CD4-positive, CD25-positive, alpha-beta regulatory T cell (primary cell): ENCODE measurements at regions not wholly inside any gene's neighbourhood (a gene's known extent, or its start where the extent isn't known, plus 50 kb on each side); places are given as distances from the start of the nearest gene placed in this dataset.
A peak's percentile ranks its signal among the peaks of the same experiment; 100 is the strongest.

ENCODE experiments used
- ATAC-seq, 2 donors: fragments of 150-1000 bp; cut with Tn5 transposase; one replicate each; pipeline ENCODE4 v1.10.0; 2021; ENCODE audit warnings: low read depth in 2 of 2, moderate number of reproducible peaks in 2 of 2, moderate library complexity in 1 of 2
- DNase-seq, 3 donors: peaks; one replicate each; pipeline versions ENCODE4 v3.0.0 to v3.0.0-alpha.2; 2012 to 2022; ENCODE audit warnings: mixed read lengths in 1 of 3
- H3K27ac ChIP-seq: one replicate; pipeline ENCODE4 v1.7.0; 2013; ENCODE audit warnings: mild to moderate bottlenecking, low read length; ENCODE audit not compliant: insufficient read depth, poor library complexity, severe bottlenecking
- H3K27me3 ChIP-seq: one replicate; pipeline ENCODE4 v1.7.0; 2013; ENCODE audit warnings: low read length; ENCODE audit not compliant: control insufficient read depth, insufficient read depth
- H3K36me3 ChIP-seq: one replicate; pipeline ENCODE4 v1.7.0; 2013; ENCODE audit warnings: mild to moderate bottlenecking, low read length, moderate library complexity; ENCODE audit not compliant: control insufficient read depth, insufficient read depth
- H3K4me1 ChIP-seq: 2 replicates; pipeline ENCODE4 v1.7.0; 2013; ENCODE audit warnings: mild to moderate bottlenecking, low read length; ENCODE audit not compliant: insufficient read depth, control insufficient read depth, poor library complexity, severe bottlenecking
- H3K4me3 ChIP-seq: one replicate; pipeline ENCODE4 v1.7.0; 2013; ENCODE audit warnings: low read depth, mild to moderate bottlenecking, low read length, moderate library complexity
- H3K9me3 ChIP-seq, 2 experiments: 1 replicate in 1 of 2; 2 replicates in 1 of 2; pipeline ENCODE4 v1.7.0; 2013; ENCODE audit warnings: low read length in 2 of 2, mild to moderate bottlenecking in 1 of 2, moderate library complexity in 1 of 2; ENCODE audit not compliant: control insufficient read depth in 2 of 2
- H3K27ac Mint-ChIP-seq, 3 donors: one replicate each; pipeline ENCODE4 v1.8.0; 2020 to 2022; ENCODE audit warnings: mild to moderate bottlenecking in 3 of 3, mixed read lengths in 3 of 3, moderate library complexity in 2 of 3
- H3K27me3 Mint-ChIP-seq: one replicate; pipeline ENCODE4 v1.8.0; 2022; ENCODE audit warnings: mild to moderate bottlenecking, mixed read lengths
- H3K36me3 Mint-ChIP-seq: one replicate; pipeline ENCODE4 v1.8.0; 2020; ENCODE audit warnings: mixed read lengths
- H3K4me1 Mint-ChIP-seq, 4 donors: one replicate each; pipeline ENCODE4 v1.8.0; 2020 to 2022; ENCODE audit warnings: mixed read lengths in 4 of 4, mild to moderate bottlenecking in 1 of 4
- H3K4me3 Mint-ChIP-seq, 4 donors: one replicate each; pipeline ENCODE4 v1.8.0; 2020 to 2022; ENCODE audit warnings: mild to moderate bottlenecking in 4 of 4, mixed read lengths in 4 of 4, moderate library complexity in 3 of 4
- H3K9me3 Mint-ChIP-seq, 7 donors: one replicate each; pipeline ENCODE4 v1.8.0; 2020 to 2022; ENCODE audit warnings: mixed read lengths in 7 of 7, mild to moderate bottlenecking in 3 of 7, moderate library complexity in 2 of 7

DNA sequence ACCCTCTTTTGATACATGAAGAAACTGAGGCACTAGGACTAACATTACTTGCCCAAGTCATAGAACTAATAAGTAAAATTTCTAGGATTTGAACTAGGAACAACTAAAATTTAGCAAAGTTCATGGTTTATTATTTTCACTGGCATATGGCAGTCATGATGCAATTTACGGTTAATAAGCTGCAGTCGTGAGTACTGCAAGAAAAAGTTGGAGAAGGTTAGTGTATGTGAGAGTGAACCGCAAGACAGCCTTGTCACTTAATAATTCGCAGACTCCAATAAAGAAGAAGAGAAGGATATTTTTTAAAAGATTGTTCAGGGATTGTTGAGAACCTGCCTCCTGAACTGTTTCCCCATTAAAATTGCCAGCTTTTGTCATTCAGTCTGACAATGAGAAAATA lies 663.4 kb upstream of the TENM4 start:
- DNase-seq, result no peak
- no peaks in the 10 kb centered on the region for H3K36me3 ChIP-seq
- no peak overlapping the region for H3K4me3 ChIP-seq
- H3K4me3 Mint-ChIP-seq, result no peak overlapping the region
- no peak for ATAC-seq
- H3K27me3 ChIP-seq, result no peaks in the 10 kb centered on the region
- H3K36me3 Mint-ChIP-seq, result no peaks in the 10 kb centered on the region
- no peaks in the 10 kb centered on the region for H3K4me1 Mint-ChIP-seq
- no peaks in the 10 kb centered on the region for H3K4me1 ChIP-seq
- H3K27me3 Mint-ChIP-seq, result no peaks in the 10 kb centered on the region
- peaks cover 0 to 20% (median 5%) of the 10 kb centered on the region in 7 donors for H3K9me3 Mint-ChIP-seq
- H3K27ac Mint-ChIP-seq, result no peak overlapping the region
- H3K9me3 ChIP-seq, result no peaks in the 10 kb centered on the region
- H3K27ac ChIP-seq, result no peak overlapping the region

DNA sequence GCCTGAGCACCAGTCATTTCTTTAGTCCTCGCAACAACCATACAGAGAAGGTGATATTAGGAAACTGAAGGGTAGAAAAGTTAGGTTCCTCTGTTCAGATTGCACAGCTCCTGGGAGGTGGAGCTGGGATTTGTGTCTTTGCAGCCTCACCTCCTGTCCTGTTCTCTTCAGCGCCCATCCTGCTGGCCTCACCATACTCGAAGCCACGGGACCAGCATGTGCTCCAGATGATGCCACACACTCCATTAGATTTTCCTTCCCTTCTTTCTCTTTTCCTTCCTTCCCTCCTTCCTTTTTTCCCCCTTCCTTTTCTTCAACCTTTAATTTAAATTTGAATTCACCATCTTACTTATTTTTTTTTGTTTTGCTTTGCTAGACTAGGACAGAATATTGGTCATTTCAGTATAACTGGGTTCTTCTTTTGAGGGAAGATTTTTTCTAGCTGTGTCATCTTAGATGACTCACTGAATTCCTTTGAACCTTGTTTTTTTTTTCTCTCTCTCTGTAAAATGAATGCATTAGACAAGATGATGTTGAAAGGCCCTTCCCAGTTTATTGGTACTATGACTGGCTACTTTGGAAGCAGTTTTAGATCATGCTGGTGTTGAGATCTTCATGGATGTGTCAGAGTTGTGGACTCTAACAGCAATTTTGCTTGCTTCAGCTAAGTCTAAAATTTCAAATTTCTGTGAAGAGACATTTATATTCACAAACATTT lies 662.5 kb upstream of the TENM4 start:
- Histone ChIP-seq H3K27me3 (no peaks in the 10 kb centered on the region), H3K27ac (no peak overlapping the region), H3K4me1 (no peaks in the 10 kb centered on the region), H3K4me3 (no peak overlapping the region), H3K9me3 (no peaks in the 10 kb centered on the region), H3K36me3 (no peaks in the 10 kb centered on the region)
- no peak overlapping the region for H3K27ac Mint-ChIP-seq
- no peak for DNase-seq
- no peaks in the 10 kb centered on the region for H3K27me3 Mint-ChIP-seq
- peaks cover 0 to 18% (median 7%) of the 10 kb centered on the region in 7 donors for H3K9me3 Mint-ChIP-seq
- ATAC-seq, result no peak
- H3K4me3 Mint-ChIP-seq, result peak overlapping the region in 1 of 4 donors; percentile 51
- H3K36me3 Mint-ChIP-seq, result no peaks in the 10 kb centered on the region
- no peaks in the 10 kb centered on the region for H3K4me1 Mint-ChIP-seq

GRCh38 chr11:80097146-80097545 lies 656.3 kb upstream of the TENM4 start:
- H3K4me3 ChIP-seq, result no peak overlapping the region
- H3K9me3 ChIP-seq, result peaks cover 0 to 3% of the 10 kb centered on the region in 2 experiments
- H3K27ac ChIP-seq, result no peak overlapping the region
- no peaks in the 10 kb centered on the region for H3K4me1 ChIP-seq
- H3K27ac Mint-ChIP-seq, result no peak overlapping the region
- no peaks in the 10 kb centered on the region for H3K36me3 Mint-ChIP-seq
- H3K4me1 Mint-ChIP-seq, result no peaks in the 10 kb centered on the region
- DNase-seq, result no peak
- no peaks in the 10 kb centered on the region for H3K27me3 Mint-ChIP-seq
- peaks cover 4 to 21% (median 7%) of the 10 kb centered on the region in 7 donors for H3K9me3 Mint-ChIP-seq
- ATAC-seq, result no peak
- no peaks in the 10 kb centered on the region for H3K27me3 ChIP-seq
- no peaks in the 10 kb centered on the region for H3K36me3 ChIP-seq
- H3K4me3 Mint-ChIP-seq, result no peak overlapping the region

GRCh38 chr11:80096736-80097135 lies 655.9 kb upstream of the TENM4 start:
- H3K9me3 Mint-ChIP-seq, result peaks cover 2 to 21% (median 7%) of the 10 kb centered on the region in 7 donors

DNA sequence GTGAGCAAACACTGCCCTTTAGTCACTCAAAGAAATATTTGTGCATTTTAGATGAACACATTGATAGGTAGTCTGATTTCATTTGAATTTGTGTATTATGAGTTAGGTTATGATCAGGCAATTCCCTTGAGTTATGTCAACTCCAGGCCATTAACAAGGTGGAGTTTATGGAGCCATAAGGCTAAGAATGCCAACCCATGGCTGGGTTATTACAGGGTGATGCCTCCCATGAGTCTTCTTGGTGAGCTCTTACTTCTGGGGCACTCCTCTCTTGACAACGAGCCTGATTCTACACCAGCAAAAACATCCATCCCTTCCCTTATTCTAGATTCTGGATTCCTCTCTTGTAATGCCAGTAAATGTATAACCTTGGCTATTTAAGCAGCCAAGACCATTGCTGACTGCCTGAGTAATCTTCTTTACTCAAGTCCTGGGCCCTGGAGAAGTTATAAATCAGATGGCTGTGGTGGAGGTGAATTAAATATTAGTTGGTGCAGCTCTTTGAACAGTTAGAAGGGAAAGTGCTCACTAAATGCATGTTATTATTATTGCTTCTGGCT lies 645.7 kb upstream of the TENM4 start:
- Histone ChIP-seq H3K27ac (no peak overlapping the region), H3K36me3 (no peaks in the 10 kb centered on the region), H3K4me3 (no peak overlapping the region), H3K4me1 (no peaks in the 10 kb centered on the region), H3K9me3 (peaks cover 0 to 6% of the 10 kb centered on the region in 2 experiments), H3K27me3 (no peaks in the 10 kb centered on the region)
- Mint-ChIP-seq H3K27ac (no peak overlapping the region), H3K27me3 (no peaks in the 10 kb centered on the region), H3K4me3 (no peak overlapping the region), H3K36me3 (no peaks in the 10 kb centered on the region), H3K4me1 (peaks cover 0 to 5% (median 0%) of the 10 kb centered on the region in 4 donors), H3K9me3 (peaks cover 0 to 13% (median 5%) of the 10 kb centered on the region in 7 donors)
- no peak for ATAC-seq
- DNase-seq, result no peak

More at GRCh38 chr11:80096736-80097135, 655.9 kb upstream of the TENM4 start:
- H3K9me3 ChIP-seq, result peaks cover 0 to 3% of the 10 kb centered on the region in 2 experiments
- Mint-ChIP-seq H3K4me1 (no peaks in the 10 kb centered on the region), H3K27ac (no peak overlapping the region), H3K36me3 (no peaks in the 10 kb centered on the region), H3K4me3 (no peak overlapping the region), H3K27me3 (no peaks in the 10 kb centered on the region)
- no peak overlapping the region for H3K27ac ChIP-seq
- DNase-seq, result no peak
- H3K4me3 ChIP-seq, result no peak overlapping the region
- H3K27me3 ChIP-seq, result no peaks in the 10 kb centered on the region
- no peaks in the 10 kb centered on the region for H3K36me3 ChIP-seq
- no peaks in the 10 kb centered on the region for H3K4me1 ChIP-seq
- no peak for ATAC-seq

GRCh38 chr11:80085563-80085962 lies 644.7 kb upstream of the TENM4 start:
- peaks cover 0 to 5% (median 0%) of the 10 kb centered on the region in 4 donors for H3K4me1 Mint-ChIP-seq
- no peak overlapping the region for H3K27ac Mint-ChIP-seq
- Histone ChIP-seq H3K4me1 (no peaks in the 10 kb centered on the region), H3K9me3 (peaks cover 0 to 6% of the 10 kb centered on the region in 2 experiments), H3K27ac (no peak overlapping the region), H3K27me3 (no peaks in the 10 kb centered on the region), H3K4me3 (no peak overlapping the region), H3K36me3 (no peaks in the 10 kb centered on the region)
- no peaks in the 10 kb centered on the region for H3K27me3 Mint-ChIP-seq
- DNase-seq (no peak), ATAC-seq (no peak)
- peaks cover 0 to 13% (median 5%) of the 10 kb centered on the region in 7 donors for H3K9me3 Mint-ChIP-seq
- no peak overlapping the region for H3K4me3 Mint-ChIP-seq
- H3K36me3 Mint-ChIP-seq, result no peaks in the 10 kb centered on the region

- Histone ChIP-seq H3K27me3 (no peaks in the 10 kb centered on the region), H3K4me1 (no peaks in the 10 kb centered on the region), H3K27ac (no peak overlapping the region), H3K36me3 (no peaks in the 10 kb centered on the region), H3K4me3 (no peak overlapping the region), H3K9me3 (peaks cover 0 to 3% of the 10 kb centered on the region in 2 experiments)
- no peak for ATAC-seq
- no peak for DNase-seq
- Mint-ChIP-seq H3K36me3 (no peaks in the 10 kb centered on the region), H3K4me1 (peaks cover 0 to 3% (median 0%) of the 10 kb centered on the region in 4 donors), H3K27ac (no peak overlapping the region), H3K4me3 (no peak overlapping the region), H3K9me3 (peaks cover 0 to 12% (median 7%) of the 10 kb centered on the region in 7 donors), H3K27me3 (no peaks in the 10 kb centered on the region)
These were observed 643.8 kb upstream of the TENM4 start for GRCh38 chr11:80084608-80085007.

DNA sequence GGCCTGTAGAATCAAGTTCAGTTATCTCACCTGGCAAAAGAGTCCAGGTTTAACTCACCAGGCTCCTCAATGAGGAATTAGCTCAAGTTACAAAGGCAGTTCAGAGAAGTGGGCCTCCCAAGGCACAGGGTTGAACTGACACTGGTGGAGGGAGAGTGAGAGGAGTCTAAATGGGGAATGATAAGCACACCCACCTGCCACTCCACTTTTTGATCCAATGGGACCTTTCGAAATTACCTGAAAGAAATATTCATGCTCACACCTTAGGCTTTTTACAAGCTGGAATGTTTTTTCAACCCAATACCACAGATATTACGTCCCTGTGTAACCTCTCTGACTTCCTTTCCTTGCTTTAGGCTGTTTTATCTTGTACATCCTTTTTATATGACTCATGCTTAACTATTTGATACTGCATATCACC lies 642.7 kb upstream of the TENM4 start:
- DNase-seq (no peak), ATAC-seq (no peak)
- Mint-ChIP-seq H3K4me3 (no peak overlapping the region), H3K4me1 (no peaks in the 10 kb centered on the region), H3K27me3 (no peaks in the 10 kb centered on the region), H3K36me3 (no peaks in the 10 kb centered on the region), H3K9me3 (peaks cover 0 to 12% (median 7%) of the 10 kb centered on the region in 7 donors), H3K27ac (no peak overlapping the region)
- Histone ChIP-seq H3K4me1 (no peaks in the 10 kb centered on the region), H3K36me3 (no peaks in the 10 kb centered on the region), H3K27ac (no peak overlapping the region), H3K4me3 (no peak overlapping the region), H3K9me3 (peaks cover 0 to 3% of the 10 kb centered on the region in 2 experiments), H3K27me3 (no peaks in the 10 kb centered on the region)
